Adrenal gland (tissue), 9 donors: ENCODE measurements at regions not wholly inside any gene's neighbourhood (a gene's known extent, or its start where the extent isn't known, plus 50 kb on each side); places are given as distances from the start of the nearest gene placed in this dataset.

Experiments used
- DNase-seq, 7 donors: peaks; one replicate each; pipeline ENCODE4 v3.0.0-alpha.2; 2019 to 2020
- H3K27ac ChIP-seq, 5 donors: fragments of 200-600 bp; sonication (generic) in 4 of 5; 1 replicate in 3 of 5; 2 replicates in 2 of 5; pipeline versions ENCODE4 v1.5.1 to v1.8.0; 2016 to 2020; ENCODE audit warnings: mild to moderate bottlenecking in 1 of 5
- H3K27me3 ChIP-seq: fragments of 200-600 bp; 2 replicates; pipeline ENCODE4 v1.8.0; 2021
- H3K36me3 ChIP-seq, 2 donors: fragments of 200-600 bp; replicated peaks in 1 of 2; 1 replicate in 1 of 2; 2 replicates in 1 of 2; pipeline versions ENCODE4 v1.5.1 to v1.8.0; 2018 to 2022
- H3K4me1 ChIP-seq, 2 donors: fragments of 200-600 bp; replicated peaks in 1 of 2; 1 replicate in 1 of 2; 2 replicates in 1 of 2; pipeline versions ENCODE4 v1.5.1 to v1.8.0; 2018 to 2021
- H3K4me3 ChIP-seq, 4 donors: fragments of 200-600 bp; sonication (generic) in 3 of 4; one replicate each; pipeline ENCODE4 v1.5.1; 2016 to 2018
- H3K9me3 ChIP-seq, 3 donors: fragments of 200-600 bp; sonication (generic) in 1 of 3; replicated peaks in 1 of 3; 1 replicate in 2 of 3; 2 replicates in 1 of 3; pipeline versions ENCODE4 v1.5.1 to v1.8.0; 2016 to 2021
- POLR2A ChIP-seq, 2 donors: fragments of 450-650 bp; IDR thresholded peaks; one replicate each; pipeline ENCODE4 v1.6.1; 2017; ENCODE audit warnings: antibody characterized with exemption in 2 of 2, mild to moderate bottlenecking in 2 of 2, moderate library complexity in 1 of 2
- WGBS, 4 donors: extraction: QIAGEN DNeasy Blood & Tissue Kit in 2 of 4; methylation state at CpG; one replicate each; pipeline versions ENCODE4 v1.1.5 to v1.1.7; 2013 to 2017; 5-methylcytosine and 5-hydroxymethylcytosine counted together
- intact Hi-C, 2 donors: fragments of 100-400 bp; cut with DNase I; formaldehyde crosslinking; loops; one replicate each; pipeline versions ENCODE4 v1.14.1 to v1.15.0; 2022 to 2023
- TF ChIP-seq, protein P1 (sequence below), 6 experiments: fragments of 450-650 bp in 4 of 6; fragments of 200-600 bp in 2 of 6; sonication (generic) in 1 of 6; IDR thresholded peaks; 1 replicate in 5 of 6; 2 replicates in 1 of 6; pipeline versions ENCODE4 v1.5.1 to v1.8.0; 2016 to 2021; ENCODE audit warnings: antibody characterized with exemption in 6 of 6, mild to moderate bottlenecking in 2 of 6, moderate library complexity in 1 of 6
- donor health status: healthy with polysubstance abuse.
- donor health status: Bipolar disorder and iron deficiency.
- donor health status: DM: yes; HTN: yes; CAD: no.
- donor health status: DM: no; HTN: no; CAD: no.
- donor health status: DM: no; HTN: no; CAD: no.

DNA sequence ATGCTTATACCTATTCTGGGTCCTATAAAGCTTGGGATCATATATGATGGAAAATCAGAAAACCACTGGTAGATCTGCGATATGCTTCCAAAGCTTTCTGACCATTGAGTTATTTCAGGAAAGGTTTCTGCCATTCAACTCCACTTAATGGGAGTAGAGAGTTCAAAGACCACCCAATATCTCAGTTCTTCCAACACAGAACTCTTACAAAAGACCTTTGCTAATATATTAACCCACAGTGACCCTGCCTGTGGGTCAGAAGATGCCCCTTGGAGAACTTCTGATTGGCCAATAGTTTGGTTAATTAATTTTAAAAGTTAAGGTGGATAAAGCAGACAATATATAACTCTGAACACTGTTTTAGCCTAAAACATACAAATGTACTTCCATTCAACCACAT, 213.0 kb downstream of the IPO8 start:
- Histone ChIP-seq H3K4me3 (no peak overlapping the region), H3K9me3 (no peaks in the 10 kb centered on the region), H3K4me1 (no peaks in the 10 kb centered on the region), H3K27me3 (no peaks in the 10 kb centered on the region), H3K36me3 (no peaks in the 10 kb centered on the region), H3K27ac (no peak overlapping the region)
- WGBS, 4 donors, result 86 to 100% (median 93%) methylated on average over 1 of the region's 1 CpG
- no peak for DNase-seq
- intact Hi-C loops, result no loop called here
- TF ChIP-seq, protein P1, sequence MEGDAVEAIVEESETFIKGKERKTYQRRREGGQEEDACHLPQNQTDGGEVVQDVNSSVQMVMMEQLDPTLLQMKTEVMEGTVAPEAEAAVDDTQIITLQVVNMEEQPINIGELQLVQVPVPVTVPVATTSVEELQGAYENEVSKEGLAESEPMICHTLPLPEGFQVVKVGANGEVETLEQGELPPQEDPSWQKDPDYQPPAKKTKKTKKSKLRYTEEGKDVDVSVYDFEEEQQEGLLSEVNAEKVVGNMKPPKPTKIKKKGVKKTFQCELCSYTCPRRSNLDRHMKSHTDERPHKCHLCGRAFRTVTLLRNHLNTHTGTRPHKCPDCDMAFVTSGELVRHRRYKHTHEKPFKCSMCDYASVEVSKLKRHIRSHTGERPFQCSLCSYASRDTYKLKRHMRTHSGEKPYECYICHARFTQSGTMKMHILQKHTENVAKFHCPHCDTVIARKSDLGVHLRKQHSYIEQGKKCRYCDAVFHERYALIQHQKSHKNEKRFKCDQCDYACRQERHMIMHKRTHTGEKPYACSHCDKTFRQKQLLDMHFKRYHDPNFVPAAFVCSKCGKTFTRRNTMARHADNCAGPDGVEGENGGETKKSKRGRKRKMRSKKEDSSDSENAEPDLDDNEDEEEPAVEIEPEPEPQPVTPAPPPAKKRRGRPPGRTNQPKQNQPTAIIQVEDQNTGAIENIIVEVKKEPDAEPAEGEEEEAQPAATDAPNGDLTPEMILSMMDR (IDR thresholded peaks at IDR 0.05), result no peak
- TF ChIP-seq POLR2A (IDR thresholded peaks at IDR 0.05), result no peak

DNA sequence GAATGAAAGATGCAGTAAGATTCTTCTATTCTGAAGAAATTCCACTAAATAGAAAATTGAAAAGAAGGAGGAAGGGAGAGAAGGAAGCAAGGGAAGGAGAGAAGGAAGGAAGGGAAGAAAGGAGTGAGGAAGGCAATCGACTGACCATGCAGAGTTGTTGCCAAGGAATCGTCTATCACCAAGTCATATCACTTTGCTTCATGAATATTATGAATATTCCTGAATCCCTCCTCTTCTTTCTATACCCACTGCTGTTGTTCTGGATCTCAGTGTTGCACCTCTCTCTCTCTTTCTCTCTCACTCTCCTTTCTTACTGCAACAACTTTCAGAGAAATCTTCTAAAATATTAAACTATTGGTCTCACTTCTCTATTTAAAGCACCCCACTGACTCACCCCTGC, 222.4 kb downstream of the IPO8 start:
- WGBS, 4 donors, result 54 to 75% (median 71%) methylated on average over 2 of the region's 2 CpGs
- no peak for DNase-seq
- H3K27ac ChIP-seq, result no peak overlapping the region
- no peak overlapping the region for H3K4me3 ChIP-seq
- TF ChIP-seq POLR2A (IDR thresholded peaks at IDR 0.05), result no peak
- TF ChIP-seq, protein P1 (IDR thresholded peaks at IDR 0.05), result no peak
- intact Hi-C loops, result no loop called here
- no peaks in the 10 kb centered on the region for H3K36me3 ChIP-seq
- no peaks in the 10 kb centered on the region for H3K9me3 ChIP-seq
- no peaks in the 10 kb centered on the region for H3K27me3 ChIP-seq
- no peaks in the 10 kb centered on the region for H3K4me1 ChIP-seq

- H3K27ac ChIP-seq, result no peak overlapping the region
- H3K4me3 ChIP-seq, result no peak overlapping the region
- intact Hi-C loops, result no loop called here
- H3K36me3 ChIP-seq, result no peaks in the 10 kb centered on the region
- 73 to 86% (median 83%) methylated on average over 4 of the region's 4 CpGs for WGBS, 4 donors
- H3K9me3 ChIP-seq, result no peaks in the 10 kb centered on the region
- H3K27me3 ChIP-seq, result no peaks in the 10 kb centered on the region
- DNase-seq, result no peak
- TF ChIP-seq, protein P1 (IDR thresholded peaks at IDR 0.05), result no peak
- no peak for TF ChIP-seq POLR2A (IDR thresholded peaks at IDR 0.05)
- H3K4me1 ChIP-seq, result no peaks in the 10 kb centered on the region
Observed at GRCh38 chr12:30466093-30466585, 229.5 kb downstream of the IPO8 start.

DNA sequence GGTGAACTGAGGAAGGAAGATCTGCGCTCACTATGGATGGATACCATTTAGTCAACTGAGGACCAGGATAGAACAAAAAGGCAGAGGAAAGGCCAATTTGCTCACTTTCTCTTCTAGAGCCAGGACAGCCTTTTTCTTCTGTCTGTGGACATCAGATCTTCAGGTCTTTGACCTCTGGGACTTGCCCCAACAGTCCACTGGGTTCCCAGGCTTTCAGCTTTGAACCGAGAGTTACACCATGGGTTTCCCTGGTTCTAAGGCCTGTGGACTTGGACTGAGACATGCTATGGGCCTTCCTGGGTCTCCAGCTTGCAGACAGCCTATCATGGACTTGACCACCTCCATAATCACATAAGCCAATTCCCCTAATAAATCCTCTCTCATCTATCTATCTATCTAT, 232.0 kb downstream of the IPO8 start:
- TF ChIP-seq, protein P1 (IDR thresholded peaks at IDR 0.05), result no peak
- TF ChIP-seq POLR2A (IDR thresholded peaks at IDR 0.05), result no peak
- no peak overlapping the region for H3K4me3 ChIP-seq
- WGBS, 4 donors, result 50 to 95% (median 76%) methylated on average over 2 of the region's 2 CpGs
- H3K4me1 ChIP-seq, result no peaks in the 10 kb centered on the region
- no peak for DNase-seq
- no peak overlapping the region for H3K27ac ChIP-seq
- no peaks in the 10 kb centered on the region for H3K36me3 ChIP-seq
- intact Hi-C loops, result no loop called here
- H3K9me3 ChIP-seq, result no peaks in the 10 kb centered on the region
- no peaks in the 10 kb centered on the region for H3K27me3 ChIP-seq
